GM12875 (cell line): ENCODE measurements at regions not wholly inside any gene's neighbourhood (a gene's known extent, or its start where the extent isn't known, plus 50 kb on each side); places are given as distances from the start of the nearest gene placed in this dataset.

Source experiments
- H3K4me3 ChIP-seq: one replicate; pipeline ENCODE4 v1.5.1; 2011; ENCODE audit warnings: low read depth, low read length, control low read depth
- CTCF ChIP-seq: IDR thresholded peaks from 2 replicates; pipeline ENCODE4 v1.5.1; 2011; ENCODE audit warnings: low read depth, mild to moderate bottlenecking, control low read depth, inconsistent platforms, low read length, moderate library complexity, borderline replicate concordance; ENCODE audit not compliant: insufficient read depth

GRCh38 chr9:78539904-78540303 lies 243.0 kb downstream of the PSAT1 start:
- H3K4me3 ChIP-seq, result no peak overlapping the region
- TF ChIP-seq CTCF, result no peak

- TF ChIP-seq CTCF, result no peak
- no peak overlapping the region for H3K4me3 ChIP-seq
Observed at GRCh38 chr9:78541868-78542443, 245.0 kb downstream of the PSAT1 start.

DNA sequence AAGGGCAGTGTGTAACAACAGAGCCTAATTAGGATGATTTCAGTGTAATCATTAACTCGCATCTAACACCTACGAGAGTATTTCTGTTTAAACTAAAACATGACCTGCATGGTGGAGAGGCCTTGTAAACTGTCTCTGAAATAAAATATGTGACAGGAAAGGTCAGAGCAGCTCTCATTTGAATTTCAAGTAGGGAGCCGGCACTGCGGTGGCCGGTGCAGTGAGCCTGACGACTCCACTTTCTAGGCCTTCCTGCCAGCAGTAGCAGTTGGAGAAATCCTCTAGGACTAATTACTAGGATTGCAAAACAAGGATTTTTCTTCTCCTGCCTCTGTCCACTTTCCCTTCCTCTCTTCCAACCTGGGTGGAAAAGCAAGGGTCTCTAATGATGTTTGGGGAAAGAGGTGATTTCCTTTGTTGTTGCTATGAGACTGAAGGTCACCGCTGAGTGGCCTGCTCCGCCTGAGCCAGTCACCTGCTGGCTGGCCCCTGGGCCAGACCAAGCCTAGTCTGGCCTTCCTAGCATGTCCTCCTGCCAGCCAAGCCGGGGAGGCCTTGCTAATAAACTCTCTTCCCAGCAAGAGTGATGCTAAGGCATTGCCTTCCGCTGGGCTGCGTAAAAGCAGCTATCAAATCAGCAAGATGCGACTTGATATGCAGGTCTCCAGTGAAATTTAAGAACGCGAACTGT lies 245.7 kb downstream of the PSAT1 start:
- no peak overlapping the region for H3K4me3 ChIP-seq
- TF ChIP-seq CTCF, result no peak

DNA sequence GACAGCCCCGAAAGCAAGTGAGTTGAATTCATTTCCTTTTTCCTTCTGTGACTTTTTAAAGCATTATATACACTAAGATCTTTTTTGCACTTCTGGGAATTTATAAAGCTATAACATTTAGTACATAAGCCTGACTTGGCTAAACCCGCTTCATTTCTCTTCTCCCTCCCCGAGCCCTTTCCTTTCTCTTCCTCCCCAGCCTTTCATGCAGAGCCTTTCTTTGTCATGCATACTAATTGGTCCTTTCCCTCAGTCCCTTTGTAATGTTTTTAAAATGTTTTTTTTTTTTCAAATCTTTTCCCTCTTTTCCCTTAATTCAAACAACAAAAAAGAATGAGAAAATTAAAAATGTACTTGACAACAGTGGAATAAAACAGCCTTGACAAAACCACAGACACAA lies 246.4 kb downstream of the PSAT1 start:
- no peak for TF ChIP-seq CTCF

DNA sequence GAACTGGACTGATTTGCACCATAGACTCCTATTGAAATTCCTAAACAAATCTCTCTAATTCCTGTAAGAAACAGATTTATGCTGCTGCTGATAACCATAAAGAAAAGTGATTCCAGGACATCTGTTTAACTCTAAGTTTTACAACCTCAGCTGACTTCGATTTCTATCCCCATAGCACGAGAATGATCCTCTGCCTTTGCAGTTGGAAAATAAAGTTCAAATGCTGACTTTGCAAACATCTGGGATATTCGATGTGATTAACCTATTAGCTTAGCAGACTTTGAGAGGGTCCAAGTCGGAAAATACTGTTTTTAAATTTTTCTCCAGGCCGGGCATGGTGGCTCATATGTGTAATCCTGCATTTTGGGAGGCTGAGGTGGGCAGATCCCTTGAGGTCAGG lies 247.3 kb downstream of the PSAT1 start:
- H3K4me3 ChIP-seq, result no peak overlapping the region
- TF ChIP-seq CTCF, result no peak

More for the DNA sequence above, 246.4 kb downstream of the PSAT1 start:
- no peak overlapping the region for H3K4me3 ChIP-seq

DNA sequence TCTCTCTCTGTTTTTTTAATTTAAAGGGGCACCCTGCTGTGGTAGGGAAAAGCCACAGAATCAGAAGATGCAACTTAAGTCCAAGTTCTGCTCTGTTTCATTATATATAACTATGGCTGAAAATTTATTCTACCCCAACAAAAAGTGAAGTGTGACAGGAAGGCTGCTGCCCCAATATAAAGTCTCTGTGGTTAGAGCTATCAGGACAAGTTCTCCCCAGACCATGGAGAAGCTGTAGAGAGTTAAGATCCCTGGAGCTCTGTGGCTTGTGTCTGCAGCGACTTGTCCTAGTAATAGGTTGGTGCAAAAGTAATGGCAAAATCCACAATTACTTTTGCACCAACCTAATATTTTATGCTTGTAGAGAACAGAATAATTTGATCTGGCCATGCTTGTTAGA lies 250.9 kb downstream of the PSAT1 start:
- no peak for TF ChIP-seq CTCF
- no peak overlapping the region for H3K4me3 ChIP-seq

GRCh38 chr9:78548670-78549069 lies 251.7 kb downstream of the PSAT1 start:
- no peak for TF ChIP-seq CTCF

More at GRCh38 chr9:78548670-78549069, 251.7 kb downstream of the PSAT1 start:
- H3K4me3 ChIP-seq, result no peak overlapping the region
